HG02981 (cell line): ENCODE measurements at regions not wholly inside any gene's neighbourhood (a gene's known extent, or its start where the extent isn't known, plus 50 kb on each side); places are given as distances from the start of the nearest gene placed in this dataset.

ENCODE experiments used
- ATAC-seq: cut with Tn5 transposase; IDR thresholded peaks from one replicate; pipeline ENCODE4 v1.9.1; 2021; ENCODE audit warnings: mild to moderate bottlenecking, moderate library complexity; ENCODE audit not compliant: unreplicated experiment

GRCh38 chr6:14452567-14453527, 335.3 kb downstream of the CD83 start:
- peak; percentile 82 for ATAC-seq

- ATAC-seq = no peak
Measured at GRCh38 chr6:14453712-14454472, 336.3 kb downstream of the CD83 start.

GRCh38 chr6:14454473-14454775, 336.9 kb downstream of the CD83 start:
- ATAC-seq = no peak

GRCh38 chr6:14455427-14455826, 337.9 kb downstream of the CD83 start:
- no peak for ATAC-seq

- ATAC-seq = no peak
Measured at GRCh38 chr6:14455876-14456648, 338.5 kb downstream of the CD83 start.

- ATAC-seq = no peak
Measured at GRCh38 chr6:14456941-14457340, 339.4 kb downstream of the CD83 start.

GRCh38 chr6:14458669-14459266, 341.2 kb downstream of the CD83 start:
- no peak for ATAC-seq

- ATAC-seq = no peak
Measured at GRCh38 chr6:14459315-14459714, 341.7 kb downstream of the CD83 start.

GRCh38 chr6:14460556-14460955, 343.0 kb downstream of the CD83 start:
- ATAC-seq = no peak

- no peak for ATAC-seq
Measured at GRCh38 chr6:14462135-14462534, 344.6 kb downstream of the CD83 start.

GRCh38 chr6:14462566-14462965, 345.0 kb downstream of the CD83 start:
- ATAC-seq = no peak

GRCh38 chr6:14463110-14463509, 345.5 kb downstream of the CD83 start:
- no peak for ATAC-seq

GRCh38 chr6:14464055-14464454, 346.5 kb downstream of the CD83 start:
- ATAC-seq = no peak

- ATAC-seq = no peak
Measured at GRCh38 chr6:14464716-14465115, 347.1 kb downstream of the CD83 start.

- ATAC-seq = no peak
Measured at GRCh38 chr6:14466278-14466677, 348.7 kb downstream of the CD83 start.

- ATAC-seq = no peak
Measured at GRCh38 chr6:14467591-14467990, 350.0 kb downstream of the CD83 start.

- no peak for ATAC-seq
Measured at GRCh38 chr6:14468647-14469321, 351.2 kb downstream of the CD83 start.

GRCh38 chr6:14470101-14470500, 352.5 kb downstream of the CD83 start:
- no peak for ATAC-seq

- no peak for ATAC-seq
Measured at GRCh38 chr6:14470671-14471070, 353.1 kb downstream of the CD83 start.

GRCh38 chr6:14472255-14472985, 354.8 kb downstream of the CD83 start:
- no peak for ATAC-seq
